A549 (cell line): ENCODE measurements at regions not wholly inside any gene's neighbourhood (a gene's known extent, or its start where the extent isn't known, plus 50 kb on each side); places are given as distances from the start of the nearest gene placed in this dataset.

ENCODE experiments used
- ATAC-seq, 2 experiments: fragments of 200-7000 bp in 1 of 2; fragments of >200 bp in 1 of 2; cut with Nextera tagmentation in 1 of 2; cut with Tn5 transposase in 1 of 2; 3 replicates each; pipeline versions ENCODE4 v1.8.0 to v1.9.1; 2018 to 2020; ENCODE audit warnings: mild to moderate bottlenecking in 1 of 2, moderate library complexity in 1 of 2
- CTCF ChIA-PET: fragments of 300-600 bp; sonication (Branson Sonifier 250); formaldehyde crosslinking; extraction: SDS; loops from one replicate; lab custom pipeline; 2021; ENCODE audit warnings: antibody characterized with exemption, inconsistent platforms; lab: Yijun Ruan, JAX
- POLR2A ChIA-PET: fragments of 350-600 bp; formaldehyde crosslinking; extraction: SDS; loops from one replicate; lab custom pipeline; 2021; ENCODE audit warnings: antibody characterized with exemption, inconsistent platforms; lab: Yijun Ruan, JAX
- DNase-seq, 2 experiments: peaks; one replicate each; pipeline versions ENCODE4 v3.0.0 to v3.0.0-alpha.2; 2011 to 2016; ENCODE audit warnings: low read depth in 1 of 2, low spot score in 1 of 2
- FAIRE-seq: peaks from 2 replicates; lab custom pipeline; 2011; peaks lifted over from hg19 to GRCh38; lab: Jason Lieb, UNC
- H3K27ac ChIP-seq, 2 experiments: fragments of >200 bp; sonication (Bioruptor Twin); formaldehyde crosslinking; 3 replicates each; pipeline ENCODE4 v1.5.1; 2016 to 2017
- H3K4me1 ChIP-seq: fragments of >200 bp; sonication (Bioruptor Twin); formaldehyde crosslinking; 3 replicates; pipeline ENCODE4 v1.6.1; 2016
- H3K4me2 ChIP-seq: fragments of >200 bp; sonication (Bioruptor Twin); formaldehyde crosslinking; 3 replicates; pipeline ENCODE4 v1.6.1; 2016
- H3K4me3 ChIP-seq: fragments of >200 bp; sonication (Bioruptor Twin); formaldehyde crosslinking; 3 replicates; pipeline ENCODE4 v1.5.1; 2016
- H3K9me3 ChIP-seq: fragments of >200 bp; sonication (Bioruptor Twin); formaldehyde crosslinking; 3 replicates; pipeline ENCODE4 v1.6.1; 2016
- ATOH8 ChIP-seq: fragments of 250-450 bp; sonication (Bioruptor Pico); IDR thresholded peaks from 2 replicates; pipeline ENCODE4 v1.5.0; 2020; ENCODE audit warnings: low read depth, mild to moderate bottlenecking, moderate library complexity
- BHLHE40 ChIP-seq: IDR thresholded peaks from 2 replicates; pipeline ENCODE4 v1.6.1; 2012; ENCODE audit warnings: low read depth, low read length, inconsistent platforms
- CBX2 ChIP-seq: fragments of 200-600 bp; sonication (generic); IDR thresholded peaks from 2 replicates; pipeline ENCODE4 v1.6.1; 2016; ENCODE audit warnings: low read depth, mild to moderate bottlenecking, borderline replicate concordance
- EHF ChIP-seq: fragments of 250-450 bp; sonication (Bioruptor Pico); IDR thresholded peaks from 2 replicates; pipeline ENCODE4 v1.5.0; 2020; ENCODE audit warnings: mild to moderate bottlenecking
- EHMT2 ChIP-seq: fragments of 200-600 bp; sonication (generic); IDR thresholded peaks from 2 replicates; pipeline ENCODE4 v1.6.1; 2016; ENCODE audit warnings: antibody characterized with exemption, low read depth, mild to moderate bottlenecking, moderate library complexity
- ESRRA ChIP-seq: fragments of 150-350 bp; IDR thresholded peaks from 2 replicates; pipeline ENCODE4 v1.6.1; 2014; ENCODE audit warnings: mild to moderate bottlenecking, low read length, borderline replicate concordance
- GATA3 ChIP-seq: IDR thresholded peaks from 2 replicates; pipeline ENCODE4 v1.6.1; 2012; ENCODE audit warnings: borderline replicate concordance
- HES2 ChIP-seq: fragments of >200 bp; sonication (Bioruptor Twin); formaldehyde crosslinking; IDR thresholded peaks from 2 replicates; pipeline ENCODE4 v1.6.1; 2016
- JUN ChIP-seq, 2 experiments: fragments of >200 bp; sonication (Bioruptor Twin); formaldehyde crosslinking; IDR thresholded peaks; 2 replicates in 1 of 2; 3 replicates in 1 of 2; pipeline ENCODE4 v1.6.1; 2016 to 2017
- KDM5A ChIP-seq: fragments of 200-600 bp; sonication (generic); IDR thresholded peaks from 2 replicates; pipeline ENCODE4 v1.6.1; 2016; ENCODE audit warnings: antibody characterized with exemption, mild to moderate bottlenecking
- MAFK ChIP-seq: fragments of 450-650 bp; IDR thresholded peaks from 2 replicates; pipeline ENCODE4 v1.6.1; 2014; ENCODE audit not compliant: partially characterized antibody
- PHF8 ChIP-seq: fragments of 200-600 bp; sonication (generic); IDR thresholded peaks from 2 replicates; pipeline ENCODE4 v1.6.1; 2016; ENCODE audit warnings: low read depth, mild to moderate bottlenecking, antibody characterized with exemption, moderate library complexity, borderline replicate concordance
- RAD21 ChIP-seq, 2 experiments: fragments of >200 bp in 1 of 2; sonication (Bioruptor Twin) in 1 of 2; formaldehyde crosslinking in 1 of 2; IDR thresholded peaks in 1 of 2; conservative IDR thresholded peaks in 1 of 2; 2 replicates in 1 of 2; 3 replicates in 1 of 2; pipeline ENCODE4 v1.6.1; 2012 to 2018; ENCODE audit warnings: inconsistent platforms in 1 of 2
- RARB ChIP-seq: fragments of 250-450 bp; sonication (Bioruptor Pico); IDR thresholded peaks from 2 replicates; pipeline ENCODE4 v1.8.0; 2021; ENCODE audit warnings: mild to moderate bottlenecking, moderate library complexity
- RCOR1 ChIP-seq: fragments of 150-350 bp; IDR thresholded peaks from 2 replicates; pipeline ENCODE4 v1.6.1; 2014; ENCODE audit warnings: antibody characterized with exemption, low read length, low read depth
- RNF2 ChIP-seq: fragments of 200-600 bp; sonication (generic); IDR thresholded peaks from 2 replicates; pipeline ENCODE4 v1.6.1; 2016; ENCODE audit warnings: low read depth, mild to moderate bottlenecking, antibody characterized with exemption, moderate library complexity, borderline replicate concordance
- SMC3 ChIP-seq: fragments of >200 bp; sonication (Bioruptor Twin); formaldehyde crosslinking; IDR thresholded peaks from 3 replicates; pipeline ENCODE4 v1.6.1; 2018; ENCODE audit warnings: inconsistent platforms
- SREBF2 ChIP-seq: fragments of 450-650 bp; IDR thresholded peaks from 2 replicates; pipeline ENCODE4 v1.6.1; 2014; ENCODE audit warnings: mild to moderate bottlenecking, moderate library complexity
- TFCP2L1 ChIP-seq: fragments of 250-450 bp; sonication (Bioruptor Pico); IDR thresholded peaks from 2 replicates; pipeline ENCODE4 v1.5.0; 2021; ENCODE audit warnings: mild to moderate bottlenecking
- USF2 ChIP-seq: fragments of 450-650 bp; IDR thresholded peaks from 2 replicates; pipeline ENCODE4 v1.6.1; 2014; ENCODE audit warnings: antibody characterized with exemption
- WGBS: methylation state at CpG from one replicate; pipeline ENCODE4 v1.1.6; 2017; ENCODE audit errors: missing lambda C conversion rate; 5-methylcytosine and 5-hydroxymethylcytosine counted together

GRCh38 chr4:152016303-152016620 lies 255.5 kb upstream of the GATB start:
- POLR2A ChIA-PET, result no interaction called here

GRCh38 chr4:152015597-152016302 lies 254.9 kb upstream of the GATB start:
- H3K4me1 ChIP-seq, result no peaks in the 10 kb centered on the region
- no peak overlapping the region for H3K4me2 ChIP-seq
- H3K9me3 ChIP-seq, result peaks cover 4% of the 10 kb centered on the region; the same call in 1 of the 3 replicates
- no peak overlapping the region for H3K4me3 ChIP-seq
- H3K27ac ChIP-seq, result no peak overlapping the region
- ChIA-PET POLR2A (no interaction called here), CTCF (no interaction called here)
- ATAC-seq (no peak), DNase-seq (no peak), FAIRE-seq (no peak)
- 39% methylated on average over 11 of the region's 11 CpGs for WGBS
- TF ChIP-seq RARB (CRISPR knock-in tag) (no peak), JUN (IDR thresholded peaks at IDR 0.05) (no peak), CBX2 (no peak), SMC3 (no peak), RAD21 (conservative IDR thresholded peaks at IDR 0.05 in 1 of 2, IDR thresholded peaks at IDR 0.05 in 1 of 2) (no peak), HES2 (no peak)

More at GRCh38 chr4:152016303-152016620, 255.5 kb upstream of the GATB start:
- no peak overlapping the region for H3K4me3 ChIP-seq
- FAIRE-seq (no peak), DNase-seq (no peak), ATAC-seq (no peak)
- peaks cover 4% of the 10 kb centered on the region; the same call in 1 of the 3 replicates for H3K9me3 ChIP-seq
- TF ChIP-seq RCOR1 (no peak), ESRRA (no peak), ATOH8 (CRISPR knock-in tag) (no peak), TFCP2L1 (CRISPR knock-in tag) (no peak), GATA3 (no peak), RARB (CRISPR knock-in tag) (no peak), KDM5A (no peak), HES2 (no peak), SREBF2 (no peak), BHLHE40 (no peak), MAFK (no peak), RNF2 (no peak), EHF (CRISPR knock-in tag) (no peak)
- CTCF ChIA-PET, result no interaction called here
- no peak overlapping the region for H3K4me2 ChIP-seq
- no peak overlapping the region for H3K27ac ChIP-seq
- no peaks in the 10 kb centered on the region for H3K4me1 ChIP-seq
- 50% methylated on average over 5 of the region's 5 CpGs for WGBS

- Histone ChIP-seq H3K27ac (no peak overlapping the region), H3K4me1 (no peaks in the 10 kb centered on the region), H3K4me2 (no peak overlapping the region), H3K9me3 (peaks cover 4% of the 10 kb centered on the region; the same call in 1 of the 3 replicates), H3K4me3 (no peak overlapping the region)
- DNase-seq (no peak), FAIRE-seq (no peak), ATAC-seq (no peak)
- TF ChIP-seq USF2, result no peak
- no peak for TF ChIP-seq EHMT2
- TF ChIP-seq PHF8, result no peak
- WGBS, result 6% methylated on average over 3 of the region's 3 CpGs
- ChIA-PET CTCF (no interaction called here), POLR2A (no interaction called here)
Observed at GRCh38 chr4:152014280-152014679, 253.5 kb upstream of the GATB start.
